ENCODE measurements at regions not wholly inside any gene's neighbourhood (a gene's known extent, or its start where the extent isn't known, plus 50 kb on each side); places are given as distances from the start of the nearest gene placed in this dataset.
"Not testable (repeated sequence)": the region's sequence is repeated elsewhere in the genome, so short reads cannot be mapped to it uniquely, and the experiment has no call there.

DNA sequence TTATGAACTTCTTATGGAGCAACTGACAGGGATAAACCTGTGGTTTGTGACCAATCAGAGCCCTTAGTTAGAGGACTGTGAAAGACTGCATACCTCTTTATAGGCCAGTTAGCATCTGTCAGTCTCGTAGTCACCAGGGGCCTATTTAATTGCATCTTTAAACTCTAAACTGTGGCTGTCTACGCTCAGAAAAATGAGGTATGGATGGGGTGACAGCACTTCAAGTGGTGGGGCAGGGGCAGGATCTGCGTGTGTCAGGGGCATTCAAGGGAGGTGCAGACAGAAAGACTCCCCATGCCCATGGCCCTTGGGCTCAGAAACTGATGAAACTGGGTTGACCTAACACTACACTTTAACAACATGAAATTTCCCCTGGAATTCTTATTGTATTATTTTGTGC, 132.6 kb upstream of the TBCA start:
- no peak for DNase-seq

GRCh38 chr5:77907786-77908185, 131.6 kb upstream of the TBCA start:
- no peak for DNase-seq

DNA sequence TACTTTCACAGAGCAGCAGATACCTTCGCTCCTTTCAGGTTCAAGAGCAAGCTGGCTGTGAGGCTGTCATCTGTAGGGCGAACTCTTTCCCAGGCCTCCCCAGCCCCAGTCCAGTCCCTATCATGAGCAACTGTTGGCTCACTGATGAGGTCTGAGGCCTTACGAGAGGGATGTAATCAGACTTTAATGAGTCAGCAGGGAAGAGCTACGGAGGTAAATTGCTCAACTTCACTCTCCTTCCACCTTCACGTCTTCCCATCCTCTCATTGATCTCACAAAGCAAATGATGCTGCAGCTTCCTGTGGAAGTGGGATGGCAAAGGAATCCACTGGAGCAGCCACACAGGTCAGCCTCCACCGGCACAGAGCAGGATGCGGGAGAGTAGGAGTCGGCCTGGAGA, 130.7 kb upstream of the TBCA start:
- DNase-seq = no peak

DNA sequence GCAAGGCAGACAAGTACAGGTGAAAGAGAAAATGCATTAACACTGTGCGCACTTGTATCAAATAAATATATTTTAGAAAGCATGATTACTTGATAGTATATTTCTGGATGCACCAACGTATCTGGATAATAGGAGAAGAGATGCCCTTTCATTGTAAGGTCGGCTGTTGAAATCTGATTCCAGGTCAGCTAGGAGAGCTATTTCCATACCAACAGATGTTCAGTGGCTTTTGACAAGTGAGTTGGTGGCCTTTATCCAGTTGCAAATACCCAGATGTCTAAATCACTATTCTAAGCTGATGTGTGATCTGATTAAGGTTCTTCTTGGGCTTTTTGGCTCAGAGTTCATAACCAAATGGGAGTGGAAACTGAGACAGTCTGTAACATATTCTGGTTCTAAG, 128.2 kb upstream of the TBCA start:
- no peak for DNase-seq

GRCh38 chr5:77900691-77901090, 124.6 kb upstream of the TBCA start:
- DNase-seq = no peak

- DNase-seq = no peak
Observed at GRCh38 chr5:77898385-77898784, 122.2 kb upstream of the TBCA start.

- no peak for DNase-seq
Observed at GRCh38 chr5:77896338-77896737, 120.2 kb upstream of the TBCA start.

GRCh38 chr5:77894103-77894502, 118.0 kb upstream of the TBCA start:
- not testable (repeated sequence) for DNase-seq

DNA sequence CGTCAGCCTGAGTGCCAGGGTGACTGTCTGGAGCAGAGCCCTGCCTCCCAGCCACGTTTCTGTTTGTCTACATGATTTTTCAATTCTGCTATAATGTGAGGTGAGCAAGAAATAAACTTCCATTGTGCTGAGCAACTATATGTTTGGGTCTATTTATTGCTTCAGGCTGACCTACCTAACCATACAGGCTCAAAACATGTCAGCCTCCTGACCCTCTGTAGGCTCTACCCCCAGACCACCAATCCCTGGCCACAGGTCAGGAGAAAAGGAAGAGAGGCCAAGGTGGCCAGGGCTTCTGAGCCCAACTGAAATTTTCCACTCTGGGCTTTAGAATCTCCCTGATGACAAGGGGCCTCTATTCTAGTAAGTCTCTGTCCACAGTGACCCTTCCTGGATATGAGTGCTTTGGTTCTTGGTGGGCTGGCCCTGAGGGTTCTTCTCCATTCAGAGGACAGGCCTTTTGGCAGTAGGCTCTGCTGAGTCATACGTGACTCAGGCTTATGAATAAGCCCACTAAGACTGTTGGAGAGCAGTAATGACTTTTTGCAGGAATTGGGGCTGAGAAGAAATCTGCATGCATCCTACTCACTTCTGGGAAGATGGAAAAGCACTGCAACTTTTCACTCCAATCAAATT, 117.2 kb upstream of the TBCA start:
- no peak for DNase-seq

DNA sequence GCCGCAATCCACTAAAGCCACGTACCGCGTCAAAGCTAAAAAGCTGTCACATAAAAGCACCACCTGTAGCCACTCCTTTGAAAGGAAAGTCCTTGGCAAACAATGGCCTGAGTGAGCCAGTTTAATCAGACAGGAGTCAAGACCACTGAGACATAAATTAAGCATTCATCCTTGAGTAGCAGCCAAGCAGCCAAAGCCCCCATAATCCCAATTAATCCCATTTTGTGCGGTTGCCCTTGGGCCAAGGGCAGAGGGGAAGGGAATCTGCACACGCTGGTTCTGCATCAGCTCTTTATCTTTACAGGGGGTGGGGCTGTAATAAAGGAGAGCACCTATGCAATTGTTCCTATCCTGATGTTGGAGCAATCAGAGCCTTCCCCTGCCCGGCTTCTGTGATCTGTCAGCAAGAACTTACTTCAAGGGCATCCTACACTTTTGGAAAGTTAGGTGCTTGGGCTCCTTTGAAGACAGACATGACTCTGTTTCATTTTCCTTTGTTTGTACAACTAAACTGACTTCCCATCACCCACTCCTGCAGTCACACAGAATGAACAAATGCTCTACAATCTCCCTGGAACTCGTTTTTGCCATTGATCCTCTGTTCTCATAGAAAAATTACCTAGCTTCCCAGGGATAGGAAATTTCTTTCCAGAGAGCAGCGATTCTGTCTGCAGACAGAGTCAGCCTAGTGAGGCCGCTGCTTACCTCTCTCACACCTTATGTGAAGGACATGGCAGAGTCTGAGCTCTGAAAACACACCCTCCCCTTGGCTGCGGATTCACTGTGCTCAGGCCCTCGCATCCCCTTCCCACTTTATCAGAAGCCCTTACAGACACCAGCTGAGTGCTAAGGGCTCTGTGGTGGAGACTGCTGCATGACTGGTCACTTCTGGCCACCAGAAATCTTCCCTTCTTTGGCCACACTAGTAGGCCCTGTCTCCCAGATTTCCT, 116.2 kb upstream of the TBCA start:
- no peak for DNase-seq

DNA sequence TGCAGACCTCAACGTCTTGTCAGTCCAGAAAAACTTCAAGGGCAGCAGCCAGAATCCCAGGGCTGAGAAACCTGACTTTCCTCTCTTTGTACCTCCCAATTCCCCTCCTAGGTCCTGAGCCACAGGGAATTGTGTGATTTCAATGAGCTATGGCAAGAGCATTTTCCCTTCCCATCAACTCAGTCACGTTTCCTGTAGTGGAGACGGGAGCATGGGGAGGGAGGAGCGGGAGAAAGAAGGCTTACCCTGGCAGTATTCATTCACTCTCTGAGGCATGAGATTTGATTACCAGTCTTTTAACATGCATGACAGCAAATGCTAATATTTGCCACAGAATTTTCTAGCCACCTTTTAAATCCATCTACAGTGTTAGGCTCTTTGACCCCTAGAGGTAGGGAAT, 109.4 kb upstream of the TBCA start:
- DNase-seq = no peak

GRCh38 chr5:77882670-77883257, 106.6 kb upstream of the TBCA start:
- DNase-seq = peak; percentile 18

GRCh38 chr5:77881528-77881927, 105.4 kb upstream of the TBCA start:
- no peak for DNase-seq

- no peak for DNase-seq
Observed at GRCh38 chr5:77877516-77878355, 101.6 kb upstream of the TBCA start.

DNA sequence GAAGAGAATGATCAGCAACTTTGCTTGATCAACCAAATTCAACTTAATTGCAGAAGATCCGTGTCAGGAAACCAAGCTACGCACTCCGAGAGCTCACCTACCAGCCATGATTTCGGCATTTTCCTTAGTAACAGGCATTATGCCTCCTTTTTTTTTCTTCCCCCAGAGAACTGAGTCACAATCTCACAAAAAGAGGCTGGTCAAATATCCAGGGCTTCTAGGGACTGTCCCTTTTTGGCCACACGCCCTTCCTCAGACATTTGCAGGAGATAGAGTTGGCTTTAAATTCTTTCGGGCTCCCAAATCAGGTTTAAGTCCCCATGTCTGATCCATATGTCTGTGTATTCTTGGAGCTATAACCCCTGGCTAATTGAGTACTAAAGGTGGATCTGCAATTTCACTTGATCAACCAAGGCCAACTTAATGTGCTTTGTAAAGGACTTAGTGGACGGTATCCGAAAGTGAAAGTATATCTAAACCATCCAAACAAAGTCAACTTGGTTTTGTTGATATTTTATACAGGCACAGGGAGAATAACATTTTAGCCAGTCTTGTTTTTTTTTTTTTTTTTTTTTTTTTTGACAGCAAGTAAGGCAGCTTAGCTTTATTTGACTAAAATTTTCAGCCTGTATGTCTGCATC, 100.8 kb upstream of the TBCA start:
- DNase-seq = no peak

GRCh38 chr5:77876316-77876715, 100.2 kb upstream of the TBCA start:
- DNase-seq = no peak

GRCh38 chr5:77874691-77875090, 98.6 kb upstream of the TBCA start:
- no peak for DNase-seq

DNA sequence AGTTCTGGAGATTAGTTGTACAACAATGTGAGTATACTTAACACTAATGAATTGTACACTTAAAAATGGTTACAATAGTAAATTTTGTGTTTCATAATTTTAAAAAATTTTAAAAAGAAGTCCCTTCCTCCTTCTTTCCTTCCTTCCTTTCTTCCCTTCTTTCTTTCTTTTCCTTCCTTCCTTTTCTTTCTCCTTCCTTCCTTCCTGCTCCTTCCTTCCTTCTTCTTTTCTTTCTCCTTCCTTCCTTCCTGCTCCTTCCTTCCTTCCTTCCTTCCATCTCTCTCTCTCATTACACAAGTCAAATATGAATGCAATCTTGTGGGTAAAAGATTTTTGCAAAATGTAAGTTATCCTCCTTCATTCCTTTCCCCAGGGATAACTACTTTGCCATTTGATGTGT, 97.1 kb upstream of the TBCA start:
- no peak for DNase-seq

- no peak for DNase-seq
Observed at GRCh38 chr5:77871946-77872345, 95.8 kb upstream of the TBCA start.

DNA sequence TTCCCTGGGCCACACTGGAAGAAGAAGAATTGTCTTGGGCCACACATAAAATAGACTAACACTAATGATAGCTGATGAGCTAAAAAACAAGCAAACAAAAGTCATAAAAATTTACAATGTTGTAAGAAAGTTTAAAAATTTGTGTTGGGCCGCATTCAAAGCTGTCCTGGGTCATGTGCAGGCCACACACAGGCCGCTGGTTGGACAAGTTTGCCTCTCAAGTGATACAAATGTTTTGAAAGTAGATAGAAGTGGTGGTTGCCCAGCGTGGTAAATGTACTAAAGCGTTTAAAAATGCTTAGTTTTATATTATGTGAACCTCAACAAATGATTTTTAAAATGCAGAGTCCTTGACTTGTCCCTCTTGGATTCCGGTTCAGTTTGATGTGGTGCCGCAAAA, 94.9 kb upstream of the TBCA start:
- no peak for DNase-seq

- no peak for DNase-seq
Observed at GRCh38 chr5:77869116-77869798, 93.1 kb upstream of the TBCA start.

DNA sequence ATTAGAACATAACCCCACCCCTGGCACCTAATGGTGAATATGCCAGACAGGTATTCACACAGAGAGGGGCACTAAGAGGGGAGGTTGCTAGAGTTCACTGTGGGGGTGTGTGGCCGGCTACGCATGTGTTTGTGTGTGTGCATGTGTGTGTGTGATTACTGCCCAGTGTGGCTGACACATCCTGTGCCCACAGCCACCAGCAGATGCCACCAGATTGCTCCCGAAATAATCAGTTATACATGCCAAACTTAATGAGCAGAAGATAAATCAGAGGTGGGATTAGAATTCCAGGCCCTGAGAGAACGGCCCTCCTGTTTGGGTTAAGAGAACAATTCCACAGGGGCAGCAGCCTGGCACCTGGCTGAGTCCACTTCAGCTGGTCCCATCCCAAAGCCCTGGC, 91.8 kb upstream of the TBCA start:
- no peak for DNase-seq
